Mucosa of descending colon (tissue), 3 donors: ENCODE measurements at regions not wholly inside any gene's neighbourhood (a gene's known extent, or its start where the extent isn't known, plus 50 kb on each side); places are given as distances from the start of the nearest gene placed in this dataset.

ENCODE experiments used
- ATAC-seq: fragments of 200-7000 bp; cut with Tn5 transposase; one replicate; pipeline ENCODE4 v1.9.1; 2020; ENCODE audit warnings: mild to moderate bottlenecking, moderate library complexity
- DNase-seq, 3 donors: peaks; one replicate each; pipeline ENCODE4 v3.0.0-alpha.2; 2020
- H3K36me3 ChIP-seq: fragments of 200-600 bp; one replicate; pipeline ENCODE4 v1.8.0; 2021; ENCODE audit warnings: low read depth, mild to moderate bottlenecking
- H3K4me1 ChIP-seq: fragments of 200-600 bp; one replicate; pipeline ENCODE4 v1.8.0; 2021; ENCODE audit warnings: low read depth, mild to moderate bottlenecking
- H3K4me3 ChIP-seq: fragments of 200-600 bp; one replicate; pipeline ENCODE4 v1.8.0; 2021; ENCODE audit warnings: mild to moderate bottlenecking
- H3K9me3 ChIP-seq: fragments of 200-600 bp; one replicate; pipeline ENCODE4 v1.8.0; 2021; ENCODE audit warnings: mild to moderate bottlenecking
- CTCF ChIP-seq: fragments of 200-600 bp; IDR thresholded peaks from one replicate; pipeline ENCODE4 v1.8.0; 2022; ENCODE audit warnings: antibody characterized with exemption, mild to moderate bottlenecking
- intact Hi-C, 2 donors: fragments of 100-400 bp; cut with DNase I in 1 of 2; cut with micrococcal nuclease in 1 of 2; formaldehyde crosslinking; loops; one replicate each; pipeline versions ENCODE4 v1.11.0 to v1.11.1; 2022; cut with DNase I, micrococcal nuclease
- donor health status: DM: no; HTN: no; CAD: no; lungs with moderate emphysema.
- donor health status: DM: no; HTN: no; CAD: no.
- donor health status: DM: no; HTN: yes; CAD: no.

DNA sequence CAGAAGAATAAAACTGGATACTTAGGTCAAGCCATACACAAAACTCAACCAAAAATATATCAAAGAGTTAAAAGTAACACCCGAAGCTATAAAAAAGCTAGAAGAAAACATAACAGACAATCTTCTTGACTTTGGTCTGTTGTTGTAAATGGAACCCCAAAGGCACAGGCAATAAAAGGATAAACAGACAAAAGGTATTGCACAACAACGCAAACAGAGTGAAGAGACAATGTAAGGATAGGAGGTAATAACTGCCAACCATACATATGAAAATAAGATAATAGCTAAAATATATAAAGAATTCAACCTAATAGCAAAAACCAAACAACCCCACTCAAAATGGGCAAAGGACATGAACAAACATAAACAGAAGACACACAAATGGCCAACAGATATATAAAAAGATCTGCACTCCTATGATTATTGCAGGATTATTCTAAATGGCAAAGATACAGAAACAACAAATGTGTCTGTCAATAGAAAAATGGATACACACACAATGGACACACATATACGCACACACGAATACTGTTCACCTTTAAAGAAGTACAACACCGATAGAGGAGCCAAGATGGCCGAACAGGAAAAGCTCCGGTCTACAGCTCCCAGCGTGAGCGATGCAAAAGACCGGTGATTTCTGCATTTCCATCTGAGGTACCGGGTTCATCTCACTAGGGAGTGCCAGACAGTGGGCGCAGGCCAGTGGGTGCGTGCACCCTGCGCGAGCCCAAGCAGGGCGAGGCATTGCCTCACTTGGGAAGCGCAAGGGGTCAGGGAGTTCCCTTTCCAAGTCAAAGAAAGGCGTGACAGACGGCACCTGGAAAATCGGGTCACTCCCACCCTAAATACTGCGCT lies 1137.1 kb downstream of the FSCB start:
- Histone ChIP-seq H3K4me3 (no peak overlapping the region), H3K9me3 (peaks cover 7% of the 10 kb centered on the region), H3K36me3 (no peaks in the 10 kb centered on the region), H3K4me1 (no peaks in the 10 kb centered on the region)
- no peak for TF ChIP-seq CTCF
- ATAC-seq = no peak
- intact Hi-C loops = no loop called here
- DNase-seq = no peak

DNA sequence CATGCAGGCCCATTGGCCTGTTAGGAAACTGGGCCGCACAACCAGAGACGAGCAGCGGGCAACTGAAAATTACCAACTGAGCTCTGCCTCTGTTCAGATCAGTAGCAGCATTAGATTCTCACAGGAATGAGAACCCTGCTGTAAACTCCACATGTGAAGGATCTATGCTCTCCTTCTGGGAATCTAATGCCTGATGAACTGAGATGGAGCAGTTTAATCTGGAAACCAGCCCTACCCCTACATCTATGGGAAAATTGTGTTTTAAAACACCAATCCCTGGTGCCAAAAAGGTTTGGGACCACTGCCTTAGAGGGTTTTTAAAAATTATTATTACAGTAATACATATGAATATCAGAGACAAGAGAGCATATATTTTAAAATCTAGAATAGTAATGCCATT lies 1144.5 kb downstream of the FSCB start:
- ATAC-seq = no peak
- Histone ChIP-seq H3K9me3 (no peaks in the 10 kb centered on the region), H3K4me1 (no peaks in the 10 kb centered on the region), H3K36me3 (no peaks in the 10 kb centered on the region), H3K4me3 (no peak overlapping the region)
- no peak for DNase-seq
- no peak for TF ChIP-seq CTCF
- intact Hi-C loops = no loop called here

- Histone ChIP-seq H3K36me3 (no peaks in the 10 kb centered on the region), H3K4me1 (no peaks in the 10 kb centered on the region), H3K9me3 (no peaks in the 10 kb centered on the region), H3K4me3 (no peak overlapping the region)
- ATAC-seq (no peak), DNase-seq (no peak)
- no peak for TF ChIP-seq CTCF
- intact Hi-C loops = no loop called here
These were observed 1145.3 kb downstream of the FSCB start for GRCh38 chr14:43361751-43362150.

DNA sequence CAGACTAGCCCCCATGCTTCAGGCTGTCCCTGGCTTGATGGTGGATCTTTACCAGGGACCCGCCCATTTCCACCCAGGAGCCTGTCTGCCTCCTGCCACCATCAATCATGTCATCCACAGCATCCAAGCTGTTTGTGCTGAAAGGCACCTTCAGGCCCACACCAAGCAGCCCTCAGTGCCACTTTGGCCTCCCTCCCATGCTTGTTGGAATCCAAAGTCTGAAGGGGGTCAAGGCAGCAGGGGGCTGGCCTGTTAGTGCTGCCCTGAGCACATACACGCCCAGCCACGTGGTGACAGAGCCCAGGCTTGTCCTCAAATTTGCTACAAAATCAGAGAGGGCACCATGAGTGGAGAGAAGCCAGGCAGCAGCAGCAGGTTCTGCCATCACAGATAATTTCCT lies 1146.8 kb downstream of the FSCB start:
- Histone ChIP-seq H3K4me1 (no peaks in the 10 kb centered on the region), H3K9me3 (no peaks in the 10 kb centered on the region), H3K4me3 (no peak overlapping the region), H3K36me3 (no peaks in the 10 kb centered on the region)
- ATAC-seq (no peak), DNase-seq (no peak)
- TF ChIP-seq CTCF = no peak
- intact Hi-C loops = no loop called here

- Histone ChIP-seq H3K9me3 (no peaks in the 10 kb centered on the region), H3K4me3 (no peak overlapping the region), H3K36me3 (no peaks in the 10 kb centered on the region), H3K4me1 (no peaks in the 10 kb centered on the region)
- intact Hi-C loops = no loop called here
- ATAC-seq (no peak), DNase-seq (no peak)
- no peak for TF ChIP-seq CTCF
These were observed 1147.8 kb downstream of the FSCB start for GRCh38 chr14:43359317-43359716.
